Thymus (tissue), 11 donors: ENCODE measurements at regions not wholly inside any gene's neighbourhood (a gene's known extent, or its start where the extent isn't known, plus 50 kb on each side); places are given as distances from the start of the nearest gene placed in this dataset.
A peak's percentile ranks its signal among the peaks of the same experiment; 100 is the strongest.
"Not testable (repeated sequence)": the region's sequence is repeated elsewhere in the genome, so short reads cannot be mapped to it uniquely, and the experiment has no call there.

Source experiments
- DNase-seq, 9 donors: peaks; one replicate each; pipeline ENCODE4 v3.0.0-alpha.2; 2013; ENCODE audit warnings: low spot score in 9 of 9, low read depth in 6 of 9, missing footprints in 1 of 9
- H3K27ac ChIP-seq, 2 donors: one replicate each; pipeline ENCODE4 v1.5.1; 2013; ENCODE audit warnings: control low read depth in 1 of 2, low read depth in 1 of 2, low read length in 1 of 2, mild to moderate bottlenecking in 1 of 2, moderate library complexity in 1 of 2
- H3K27me3 ChIP-seq, 2 donors: one replicate each; pipeline ENCODE4 v1.5.1; 2013; ENCODE audit warnings: low read length in 1 of 2; ENCODE audit not compliant: control insufficient read depth in 2 of 2, insufficient read depth in 1 of 2
- H3K36me3 ChIP-seq, 2 donors: one replicate each; pipeline ENCODE4 v1.5.1; 2013; ENCODE audit warnings: low read length in 1 of 2, mild to moderate bottlenecking in 1 of 2, moderate library complexity in 1 of 2; ENCODE audit not compliant: control insufficient read depth in 2 of 2, insufficient read depth in 2 of 2
- H3K4me1 ChIP-seq, 2 donors: one replicate each; pipeline ENCODE4 v1.5.1; 2013; ENCODE audit warnings: low read length in 2 of 2; ENCODE audit not compliant: control insufficient read depth in 2 of 2, insufficient read depth in 2 of 2
- H3K4me3 ChIP-seq, 2 donors: one replicate each; pipeline ENCODE4 v1.5.1; 2013; ENCODE audit warnings: low read length in 2 of 2, control low read depth in 1 of 2, mild to moderate bottlenecking in 1 of 2
- H3K9me3 ChIP-seq, 2 donors: one replicate each; pipeline ENCODE4 v1.5.1; 2013; ENCODE audit warnings: low read length in 1 of 2, mild to moderate bottlenecking in 1 of 2; ENCODE audit not compliant: control insufficient read depth in 2 of 2, insufficient read depth in 1 of 2
- WGBS: extraction: QIAGEN DNeasy Blood & Tissue Kit; methylation state at CpG from one replicate; pipeline ENCODE4 v1.1.7; 2013; 5-methylcytosine and 5-hydroxymethylcytosine counted together
- donor health status: healthy.

DNA sequence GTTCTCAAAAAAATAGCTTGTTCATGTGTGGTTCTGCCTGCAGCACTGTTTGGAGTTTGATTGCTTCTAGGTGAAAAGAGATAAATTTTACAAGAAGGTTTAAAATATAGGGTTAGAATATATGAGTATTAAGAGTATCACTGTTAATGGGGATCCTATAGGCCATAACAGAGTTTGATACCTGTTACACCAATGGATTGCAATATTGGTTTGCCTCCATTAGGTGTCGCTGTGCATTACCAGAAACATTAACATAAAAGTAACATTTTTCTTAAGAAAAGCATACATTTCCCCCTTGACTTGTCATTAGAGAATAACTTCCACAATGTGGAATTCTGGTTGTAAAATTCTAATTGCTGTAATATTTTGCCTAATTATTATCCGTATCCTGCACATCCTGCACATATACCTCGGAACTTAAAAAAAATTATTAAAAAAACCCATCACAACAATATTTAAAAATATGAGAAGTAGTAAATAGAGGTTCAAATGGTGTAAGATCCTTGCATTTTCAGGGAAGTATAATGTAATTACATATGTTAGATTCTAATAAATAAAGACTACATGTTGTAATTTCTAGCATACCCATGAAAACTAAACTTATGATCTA is 63.0 kb downstream of the CYP4A11 start:
- WGBS: 39% methylated on average over 3 of the region's 3 CpGs
- H3K36me3 ChIP-seq, H3K27me3 ChIP-seq, H3K4me3 ChIP-seq, H3K27ac ChIP-seq, H3K9me3 ChIP-seq, H3K4me1 ChIP-seq: not testable (repeated sequence)
- DNase-seq: peak in 5 of 9 donors; percentile 0 to 25 (median 1)

DNA sequence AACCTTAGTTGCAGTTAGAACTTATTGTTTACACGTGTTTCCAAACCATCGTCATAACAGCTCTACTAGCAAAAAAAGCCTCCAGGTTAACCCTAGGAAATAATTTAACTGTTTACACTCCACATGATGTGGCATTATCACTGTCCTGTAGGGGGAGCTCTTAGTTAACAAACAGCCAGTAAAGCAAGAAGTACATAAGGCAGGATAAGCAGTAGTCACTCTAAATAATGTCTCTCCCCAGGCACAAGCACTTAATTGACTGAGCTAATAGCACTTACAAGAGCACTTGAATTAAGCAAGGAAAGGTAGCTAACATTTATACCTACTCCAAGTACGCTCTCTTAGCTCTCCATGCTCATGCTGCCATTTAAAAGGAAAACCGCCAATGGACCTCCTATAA is 65.2 kb downstream of the CYP4A11 start:
- H3K27me3 ChIP-seq, H3K27ac ChIP-seq, DNase-seq, H3K4me1 ChIP-seq, H3K4me3 ChIP-seq, H3K9me3 ChIP-seq, H3K36me3 ChIP-seq: not testable (repeated sequence)
- WGBS: 59% methylated on average over 4 of the region's 4 CpGs
